NCI-H748 (cell line): ENCODE measurements at regions not wholly inside any gene's neighbourhood (a gene's known extent, or its start where the extent isn't known, plus 50 kb on each side); places are given as distances from the start of the nearest gene placed in this dataset.

ENCODE experiments used
- DNase-seq: peaks from one replicate; lab custom pipeline; 2025; ENCODE audit not compliant: unreplicated experiment; lab: John Stamatoyannopoulos, UW

DNA sequence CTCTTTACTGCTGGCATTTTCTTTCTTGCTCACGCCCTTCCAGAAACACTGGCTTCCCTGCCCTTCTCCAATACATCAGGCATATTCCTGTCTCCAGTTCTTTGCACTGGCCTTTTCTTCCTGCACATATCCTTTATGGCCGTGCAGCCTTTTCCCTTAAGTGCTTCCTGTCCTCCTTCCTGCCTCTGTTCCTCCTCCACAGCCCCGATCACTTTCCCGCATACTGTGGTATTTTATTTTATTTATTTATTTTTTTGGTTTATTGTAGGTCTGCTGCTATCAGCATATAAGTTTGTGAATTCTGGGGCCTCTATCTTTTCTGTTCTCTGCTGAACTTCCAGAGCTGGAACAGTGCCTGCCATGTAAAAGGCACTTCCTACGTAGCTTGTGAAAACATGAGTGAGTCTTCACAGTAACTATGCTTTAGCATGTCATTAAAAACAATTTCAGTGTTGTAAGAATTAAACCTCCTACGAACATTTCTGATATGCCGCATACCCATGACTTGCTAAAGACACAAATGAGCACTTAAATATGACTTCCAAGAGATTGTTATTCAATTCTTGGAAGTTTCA is 289.1 kb downstream of the TRIB2 start:
- no peak for DNase-seq

DNA sequence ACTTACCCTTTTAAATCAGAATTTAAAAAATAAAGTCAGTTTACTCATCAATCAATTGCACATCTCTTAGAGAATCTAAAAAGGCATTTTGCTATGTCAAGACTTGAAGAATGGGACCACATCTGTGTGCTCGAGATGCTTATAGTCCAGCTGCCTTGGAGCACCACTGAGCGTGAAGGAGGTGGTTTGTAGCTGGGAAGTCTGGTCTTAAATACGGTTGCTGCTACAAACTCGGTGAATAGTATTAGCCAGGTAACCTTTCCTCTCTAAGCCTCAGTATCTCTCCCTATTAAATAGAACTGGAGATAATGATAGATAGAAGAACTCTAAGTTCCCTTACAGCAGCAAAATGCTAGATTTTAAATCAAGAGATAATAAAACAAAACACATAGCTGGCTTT is 289.7 kb downstream of the TRIB2 start:
- DNase-seq: no peak

DNA sequence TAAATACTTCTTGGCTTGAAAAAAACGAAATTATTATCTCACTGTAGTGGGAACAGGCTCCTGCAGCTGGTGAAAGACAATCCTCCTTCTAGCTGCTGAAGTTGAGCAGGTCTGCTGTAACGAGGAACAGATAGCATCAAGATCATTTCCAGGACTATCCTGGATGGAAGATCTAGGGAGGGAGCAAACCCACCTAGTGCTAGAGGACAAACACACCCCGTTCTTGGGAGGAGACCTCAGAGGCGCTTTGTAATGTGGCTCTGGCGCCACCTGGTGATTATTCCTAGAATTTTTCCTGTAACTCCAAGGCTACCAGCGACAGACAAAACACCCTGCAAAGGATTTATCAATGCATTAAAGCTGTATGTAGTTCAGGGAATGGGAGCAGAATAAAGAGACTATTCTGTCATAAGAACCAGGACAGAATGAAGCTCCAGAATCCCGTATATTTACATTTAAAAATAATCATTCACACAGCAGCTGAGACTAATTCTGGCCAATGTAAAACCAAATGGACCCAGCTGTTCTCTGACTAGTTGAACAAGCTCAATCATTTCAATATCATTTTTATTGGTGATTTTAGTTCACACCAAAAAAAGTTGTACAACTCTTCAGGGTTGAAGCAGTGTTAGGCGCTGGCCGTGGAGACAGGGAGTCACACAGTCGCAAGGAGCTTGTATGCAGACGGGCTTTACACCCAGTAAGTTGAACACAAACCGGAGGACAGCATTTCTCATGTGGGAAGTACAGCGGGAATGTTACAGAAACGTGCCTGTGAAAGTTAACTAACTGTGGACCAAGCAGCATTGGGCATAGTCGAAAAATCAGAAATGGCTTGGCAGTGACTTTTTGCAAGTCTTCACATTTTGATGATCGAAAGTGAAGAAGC is 290.3 kb downstream of the TRIB2 start:
- DNase-seq: peak; percentile 81

DNA sequence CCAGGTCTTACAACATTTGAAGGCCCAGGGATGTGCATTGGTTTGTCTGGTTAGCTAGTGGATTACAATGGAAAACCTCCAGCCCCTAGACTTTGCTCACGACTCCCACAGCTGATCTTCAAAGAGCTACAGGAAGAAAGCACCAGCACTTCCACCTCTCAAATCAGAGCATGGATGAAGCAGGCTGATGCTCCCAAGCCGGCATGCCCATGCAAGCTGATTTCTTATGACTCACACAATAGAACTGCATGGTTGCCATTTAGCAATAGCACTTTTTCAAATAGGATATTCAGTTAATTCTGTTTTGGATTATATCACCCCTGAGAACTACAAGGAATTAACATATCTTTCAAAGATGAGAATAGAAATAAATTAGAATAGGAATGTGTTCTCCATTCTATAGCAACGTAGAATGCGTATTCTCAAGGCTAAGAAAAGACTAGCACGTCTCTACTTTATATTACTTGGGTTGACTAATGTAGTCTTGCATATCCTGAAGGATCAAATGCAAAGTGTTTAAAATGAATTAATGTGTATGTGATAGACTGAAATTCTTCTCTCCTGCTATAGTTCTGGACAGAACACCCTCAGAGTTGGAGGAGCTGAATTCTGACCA is 292.4 kb downstream of the TRIB2 start:
- DNase-seq: no peak

DNA sequence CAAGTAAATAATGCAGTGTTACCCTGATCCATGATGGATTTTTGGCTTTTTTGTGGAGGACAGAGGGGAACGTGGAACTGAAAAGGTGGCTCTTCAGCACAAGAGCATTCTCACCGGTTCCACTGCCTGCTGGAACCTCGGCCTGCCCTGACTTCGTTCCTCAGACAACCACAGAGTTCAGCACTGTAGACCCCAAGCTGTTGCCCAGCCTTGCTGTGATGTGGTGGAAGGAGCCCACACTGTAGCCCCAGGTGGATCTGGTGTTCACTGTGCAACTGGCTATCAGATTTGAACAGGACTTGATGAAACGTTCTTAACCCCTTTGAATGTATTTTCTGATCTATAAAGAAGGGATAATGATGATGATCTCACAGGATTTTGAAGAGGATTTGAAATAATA is 293.5 kb downstream of the TRIB2 start:
- no peak for DNase-seq

DNA sequence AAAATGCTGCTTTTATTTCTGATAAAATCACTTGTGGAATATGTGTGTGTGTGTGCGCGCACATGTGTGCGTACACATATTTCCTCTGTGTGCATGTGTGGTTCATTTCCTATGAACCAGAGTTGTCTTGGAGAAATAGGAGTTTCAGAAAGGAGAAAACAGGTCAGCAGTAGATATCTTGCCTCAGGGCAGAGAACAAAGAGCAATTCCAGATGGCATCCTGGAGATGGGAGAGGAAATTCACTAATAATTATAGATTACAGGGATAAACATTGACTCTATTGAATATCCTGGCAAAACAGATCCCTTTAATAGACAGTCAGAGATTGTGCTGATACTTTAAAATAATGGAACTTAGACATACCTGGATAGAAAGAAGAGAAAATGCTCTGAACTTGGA is 298.0 kb downstream of the TRIB2 start:
- DNase-seq: peak; percentile 87

DNA sequence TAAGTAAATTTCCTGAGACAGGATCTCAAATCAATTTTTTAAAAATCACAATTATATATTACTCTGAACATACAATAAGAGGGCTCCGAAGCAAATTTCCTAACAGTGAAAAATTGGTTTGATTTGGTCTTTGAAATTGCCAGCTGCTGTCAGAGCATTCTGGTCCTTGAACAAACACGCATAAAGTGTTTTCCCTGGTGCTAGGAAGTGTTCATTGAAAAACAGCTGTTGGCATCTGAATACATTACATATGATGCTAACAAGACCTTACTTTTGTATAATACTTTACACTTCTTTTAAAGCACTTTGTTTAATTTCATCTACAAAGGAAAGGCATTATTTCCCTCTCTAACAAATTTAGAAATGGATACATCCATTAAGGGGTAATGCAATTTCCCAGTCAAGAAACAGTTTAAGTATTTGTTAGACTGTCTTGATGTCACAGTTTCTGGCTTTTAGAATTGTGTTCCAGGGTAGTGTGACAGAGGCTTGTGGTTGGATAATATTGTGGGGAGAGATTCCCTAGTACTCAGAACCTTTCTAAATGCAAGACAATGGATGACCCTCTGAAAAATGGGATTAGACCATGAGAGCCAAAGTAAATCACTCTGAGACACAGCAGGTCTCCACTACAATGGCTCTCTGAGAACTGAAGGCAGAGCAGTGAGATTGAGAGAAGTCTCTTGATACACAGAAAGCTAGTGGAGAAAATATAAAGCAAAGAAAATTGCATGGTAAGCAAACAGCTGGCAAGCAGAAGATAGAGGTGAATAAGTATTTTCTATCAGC is 299.0 kb downstream of the TRIB2 start:
- peak; percentile 77 for DNase-seq

DNA sequence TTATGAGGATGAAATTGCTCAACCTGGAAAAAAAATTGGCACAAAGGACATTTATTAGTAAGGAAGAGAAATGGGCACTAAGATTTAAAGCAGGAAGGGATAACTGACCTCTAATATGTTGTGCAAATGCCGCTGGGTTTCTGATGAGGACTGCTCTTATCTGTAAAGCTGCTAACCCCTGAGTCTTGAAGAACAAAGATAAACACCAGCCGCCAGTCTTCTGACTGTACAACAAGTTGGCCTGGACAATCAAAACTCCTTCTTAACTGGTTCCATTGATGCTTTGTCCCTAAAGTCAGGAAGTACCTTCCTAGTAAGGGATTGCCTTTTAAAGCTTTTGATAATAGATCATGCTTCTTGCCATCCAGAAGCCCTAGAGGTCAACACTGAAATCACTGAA is 301.8 kb downstream of the TRIB2 start:
- no peak for DNase-seq

DNA sequence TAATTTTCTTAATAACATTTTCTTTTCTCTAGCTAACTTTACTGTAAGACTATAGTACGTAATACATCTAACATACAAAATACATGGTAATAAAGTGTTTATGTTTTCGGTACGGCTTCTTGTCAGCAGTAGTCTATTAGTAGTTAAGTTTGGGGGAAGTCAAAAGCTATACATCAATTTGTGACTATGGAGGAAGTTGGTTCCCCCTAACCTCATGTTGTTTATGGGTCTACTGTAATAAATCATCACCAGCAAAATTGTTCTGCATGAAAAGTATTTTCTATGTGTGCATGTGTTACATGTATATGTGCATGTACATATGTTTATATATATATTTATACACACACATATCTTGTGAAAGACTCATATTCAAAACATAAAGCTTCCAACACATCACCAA is 303.0 kb downstream of the TRIB2 start:
- no peak for DNase-seq

DNA sequence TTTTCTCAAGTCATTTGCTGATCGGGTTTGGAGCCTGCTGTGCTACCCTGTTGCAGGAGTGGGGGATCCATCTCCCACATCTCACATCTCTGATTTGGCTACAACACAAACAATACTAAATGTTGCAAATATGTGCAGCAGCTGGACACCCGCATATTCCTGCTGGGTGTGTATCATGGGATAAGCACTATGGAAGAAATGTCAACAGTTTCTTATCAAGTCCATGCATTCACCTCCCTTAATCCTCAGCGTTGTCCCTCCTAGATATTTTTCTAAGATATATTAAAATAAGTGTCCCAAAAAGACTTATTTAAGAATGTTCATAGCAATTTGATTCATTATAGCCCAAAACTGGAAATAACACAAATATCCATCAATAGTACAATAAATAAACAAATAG is 303.7 kb downstream of the TRIB2 start:
- DNase-seq: no peak

DNA sequence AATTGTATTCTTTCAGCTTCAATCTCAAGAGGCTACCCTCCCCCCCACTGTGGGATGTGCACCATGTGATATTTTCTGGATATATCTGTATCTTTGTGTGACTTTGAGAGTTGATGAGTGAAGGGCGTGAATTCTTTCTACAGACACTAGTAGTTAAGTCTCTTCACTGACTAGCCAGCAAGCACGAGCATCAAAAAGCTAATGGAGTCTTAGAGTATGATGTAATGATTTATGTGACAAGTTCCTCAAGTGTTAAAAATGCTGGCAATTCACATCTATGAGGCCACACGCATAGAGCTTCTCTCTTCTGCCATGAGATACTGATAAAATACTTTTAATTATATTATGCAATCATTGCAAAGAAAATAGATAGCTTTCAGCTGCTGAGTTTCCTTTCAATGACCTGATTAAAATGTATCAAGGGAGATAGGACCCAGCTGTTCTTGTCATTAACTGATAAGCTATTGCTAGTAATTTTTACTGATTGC is 304.8 kb downstream of the TRIB2 start:
- no peak for DNase-seq

DNA sequence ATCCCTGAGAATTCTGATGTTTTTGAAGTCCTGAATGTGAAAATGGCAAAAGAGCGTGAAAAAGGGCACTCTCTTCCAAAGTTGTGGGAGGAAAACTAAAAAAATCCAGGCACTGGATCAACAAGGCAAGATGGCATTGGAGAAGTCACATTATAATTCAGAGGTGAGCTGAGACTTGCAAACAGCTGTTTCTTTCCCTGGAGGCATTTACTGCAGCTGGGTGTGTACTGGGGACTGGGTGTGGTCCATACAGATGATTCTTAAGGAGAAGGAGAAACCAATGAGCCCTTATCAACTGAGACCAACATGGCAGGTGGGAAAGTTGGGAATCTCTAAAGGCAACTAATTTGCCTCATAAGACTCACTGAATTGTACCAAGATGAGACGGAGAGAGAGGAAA is 313.9 kb downstream of the TRIB2 start:
- no peak for DNase-seq

DNA sequence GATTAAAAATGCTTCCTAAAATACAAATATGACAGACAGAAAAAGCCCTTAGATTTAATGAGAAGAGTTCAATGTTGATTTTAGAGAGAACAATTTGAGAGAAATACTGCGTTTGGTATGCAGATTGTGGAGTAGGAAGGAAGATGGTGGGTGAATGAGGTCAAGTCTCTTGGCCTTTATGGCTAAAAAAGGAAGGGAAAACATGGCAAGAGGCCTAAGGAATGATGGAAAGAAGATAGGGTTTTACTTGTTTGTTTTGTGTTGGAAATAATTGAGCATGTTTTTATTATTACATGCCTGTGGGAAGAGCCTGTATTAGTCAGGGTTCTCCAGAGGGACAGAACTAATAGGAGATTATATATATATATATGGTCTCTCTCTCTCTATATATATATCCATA is 318.1 kb downstream of the TRIB2 start:
- no peak for DNase-seq

DNA sequence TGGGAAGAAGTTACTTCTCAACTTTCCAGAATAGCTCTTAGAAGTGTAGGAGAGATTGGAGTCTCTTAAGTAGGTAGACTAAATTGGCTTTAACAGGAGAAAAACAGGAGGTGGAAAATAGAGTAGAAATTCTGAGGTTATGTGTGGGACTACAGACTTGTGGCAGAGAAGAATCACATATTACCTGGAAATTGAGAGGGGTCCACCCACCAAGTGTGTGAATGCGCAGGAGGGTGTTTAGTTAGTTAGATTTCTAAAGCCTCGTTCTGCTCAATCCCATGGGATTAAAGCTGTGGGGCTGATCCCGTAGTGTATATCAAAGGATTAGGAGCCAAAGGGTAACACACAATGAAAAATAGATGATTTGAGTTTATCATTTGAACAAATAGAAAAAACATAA is 319.1 kb downstream of the TRIB2 start:
- DNase-seq: no peak

DNA sequence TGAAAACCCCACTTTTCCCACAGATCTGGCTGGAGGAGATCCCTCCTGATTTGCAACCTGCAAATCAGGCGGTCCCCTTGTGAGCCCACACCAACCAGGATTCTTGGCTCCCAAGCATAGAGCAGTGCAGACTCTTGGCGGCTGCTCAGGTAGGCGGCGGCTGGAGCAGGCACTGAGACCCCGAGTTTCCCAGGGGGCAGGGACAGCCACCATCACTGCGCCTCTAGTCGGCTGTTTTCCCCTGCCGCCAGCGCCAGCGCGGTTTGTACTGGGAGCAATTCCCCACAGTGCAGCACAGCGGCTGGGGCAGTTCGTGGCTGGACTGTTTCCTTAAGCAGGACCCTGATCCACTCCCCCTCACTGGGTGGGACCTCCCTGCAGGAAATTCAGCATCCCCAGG is 323.3 kb downstream of the TRIB2 start:
- DNase-seq: no peak

DNA sequence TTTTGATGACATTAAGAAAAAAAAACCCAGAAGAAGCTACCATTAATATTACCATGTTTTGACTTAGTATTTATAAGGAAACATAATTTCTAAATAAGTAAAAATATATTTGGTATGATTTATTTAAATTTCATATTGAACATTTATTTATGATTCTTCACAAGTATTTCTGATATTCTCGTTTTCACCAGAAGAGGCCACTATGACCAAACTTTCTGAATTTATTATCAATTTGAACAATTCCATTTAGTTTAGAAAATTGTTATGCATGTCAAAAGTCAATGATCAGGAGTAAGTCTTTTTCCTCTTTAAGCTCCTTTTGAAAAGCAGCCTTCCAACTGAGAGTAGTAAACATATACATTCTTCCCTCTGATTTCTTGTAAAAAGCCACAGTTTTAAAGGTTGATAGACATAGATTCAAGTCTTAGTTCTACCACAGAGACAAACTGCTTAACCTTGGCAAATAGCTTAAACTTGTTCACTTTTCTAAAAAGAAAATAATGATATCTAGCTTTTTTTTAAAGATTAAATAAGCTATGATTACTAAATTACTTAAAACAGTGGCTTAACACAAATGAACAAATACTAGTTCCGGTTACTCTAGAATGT is 329.9 kb downstream of the TRIB2 start:
- DNase-seq: peak; percentile 45

DNA sequence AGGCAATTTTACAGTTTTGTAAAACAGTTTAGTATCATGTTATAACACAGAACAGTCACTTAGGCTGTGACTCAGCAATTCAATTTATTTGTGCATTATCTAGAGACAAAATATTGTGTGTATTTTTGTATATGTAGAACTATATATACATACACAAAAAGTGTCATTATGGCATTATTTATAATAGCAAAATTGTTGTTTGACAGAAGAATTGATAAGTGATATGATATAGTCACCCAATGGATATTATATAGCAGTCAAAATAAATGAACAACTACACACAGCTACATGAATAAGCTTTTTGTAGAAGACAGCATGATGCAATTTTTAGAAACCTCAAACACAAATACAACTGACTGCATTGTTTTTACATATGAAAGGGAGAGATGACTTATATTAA is 334.0 kb downstream of the TRIB2 start:
- peak; percentile 6 for DNase-seq

DNA sequence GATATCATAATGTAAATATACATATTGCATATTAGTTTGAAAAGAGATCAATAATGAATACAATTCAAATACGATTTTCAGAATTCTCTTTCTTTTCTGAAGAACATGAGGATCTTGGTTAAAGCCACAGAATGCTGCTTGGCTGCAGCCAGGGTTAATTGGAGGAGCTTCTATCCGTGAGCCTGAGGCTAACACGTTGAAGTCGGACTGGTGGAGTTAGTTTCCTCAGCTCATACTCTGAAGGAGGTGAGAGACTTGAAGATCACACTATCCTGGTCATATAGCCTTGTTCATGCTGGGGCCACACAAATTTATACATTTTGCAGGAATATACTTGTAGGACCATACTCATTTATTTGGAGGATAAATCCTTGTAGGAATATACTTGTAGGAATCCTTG is 335.8 kb downstream of the TRIB2 start:
- no peak for DNase-seq

DNA sequence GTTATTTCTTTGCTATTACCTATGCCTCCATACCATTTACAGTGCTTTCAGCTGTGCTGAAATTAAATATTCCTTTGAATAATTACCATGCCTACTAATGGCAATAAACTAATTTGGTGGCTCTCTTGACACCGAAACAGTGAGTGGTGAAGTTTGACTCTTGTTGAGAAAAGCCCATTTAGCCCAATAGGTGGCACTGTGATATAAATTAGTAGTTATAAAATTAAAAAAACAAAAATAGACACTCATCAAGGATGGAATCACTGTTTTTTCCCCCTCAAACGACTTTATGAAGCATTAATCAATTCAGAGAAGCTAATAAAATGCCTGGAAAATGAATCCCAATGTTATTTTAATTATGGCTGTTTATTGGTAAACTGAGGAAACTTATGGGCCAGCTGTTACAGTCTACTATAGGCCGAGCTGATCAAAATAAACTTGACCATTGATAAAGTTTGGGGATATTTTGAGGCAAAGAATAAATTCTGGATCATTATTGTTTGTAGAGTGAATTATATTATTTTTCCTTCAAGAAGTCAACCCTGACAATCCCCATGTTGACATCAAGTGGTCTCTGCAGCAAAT is 339.6 kb downstream of the TRIB2 start:
- DNase-seq: peak; percentile 55

DNA sequence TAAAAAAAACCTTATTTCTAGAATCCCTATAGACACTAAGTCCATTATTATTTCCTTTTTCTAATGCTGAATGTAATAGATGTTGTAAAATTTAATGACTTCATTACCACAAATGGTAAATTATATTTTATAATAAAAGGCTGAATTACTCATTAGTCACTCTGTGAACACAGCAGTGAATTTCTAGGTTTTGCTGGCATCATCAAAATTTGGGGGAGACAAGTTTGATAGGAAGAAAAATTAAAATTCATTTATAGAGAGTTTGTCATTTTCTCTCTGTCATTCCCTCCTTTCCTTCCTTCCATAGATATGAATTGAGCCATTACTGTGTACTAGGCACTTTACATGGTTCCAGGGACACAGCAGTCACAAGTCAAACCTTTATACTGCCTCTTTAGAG is 340.9 kb downstream of the TRIB2 start:
- DNase-seq: no peak

DNA sequence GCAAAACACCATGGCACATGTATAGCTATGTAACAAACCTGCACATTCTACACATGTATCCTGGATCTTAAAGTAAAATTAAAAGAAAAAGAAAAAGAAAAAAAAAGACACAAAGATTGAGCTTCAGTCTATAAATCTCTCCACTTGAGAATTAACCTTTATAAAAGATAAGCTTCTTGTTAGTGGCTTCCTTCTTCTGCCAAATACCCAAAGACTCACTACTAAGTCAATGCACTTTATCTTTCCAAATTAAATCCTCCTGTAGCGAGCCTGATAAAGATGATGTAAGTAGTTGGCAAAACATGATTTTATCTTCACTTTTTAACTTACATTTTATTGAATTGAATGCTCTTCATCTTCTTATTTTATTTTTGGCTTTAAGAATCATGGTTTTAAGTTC is 349.9 kb downstream of the TRIB2 start:
- DNase-seq: no peak
